Endodermal cell (in vitro differentiated cells): ENCODE measurements at regions not wholly inside any gene's neighbourhood (a gene's known extent, or its start where the extent isn't known, plus 50 kb on each side); places are given as distances from the start of the nearest gene placed in this dataset.

Experiments
- DNase-seq: peaks from one replicate; pipeline ENCODE4 v3.0.0-alpha.2; 2017
- H3K27ac ChIP-seq: 2 replicates; pipeline ENCODE4 v1.5.1; 2013; ENCODE audit warnings: mild to moderate bottlenecking, low read depth, low read length, moderate library complexity
- H3K27me3 ChIP-seq: 2 replicates; pipeline ENCODE4 v1.6.1; 2013; ENCODE audit warnings: mild to moderate bottlenecking, low read length, moderate library complexity; ENCODE audit not compliant: insufficient read depth, control insufficient read depth, poor library complexity, severe bottlenecking
- H3K36me3 ChIP-seq: 2 replicates; pipeline ENCODE4 v1.7.0; 2013; ENCODE audit warnings: mild to moderate bottlenecking, low read length, moderate library complexity; ENCODE audit not compliant: control insufficient read depth, insufficient read depth
- H3K4me1 ChIP-seq: one replicate; pipeline ENCODE4 v1.7.0; 2013; ENCODE audit warnings: low read length; ENCODE audit not compliant: control insufficient read depth, insufficient read depth
- H3K4me3 ChIP-seq: 2 replicates; pipeline ENCODE4 v1.5.1; 2013; ENCODE audit warnings: mild to moderate bottlenecking, low read length, moderate library complexity
- H3K9ac ChIP-seq: 2 replicates; pipeline ENCODE4 v1.6.1; 2013; ENCODE audit warnings: mild to moderate bottlenecking, low read length, moderate library complexity; ENCODE audit not compliant: poor library complexity, severe bottlenecking; ENCODE audit errors: extremely low read depth
- H3K9me3 ChIP-seq: 2 replicates; pipeline ENCODE4 v1.6.1; 2013; ENCODE audit warnings: mild to moderate bottlenecking, low read length, moderate library complexity; ENCODE audit not compliant: control insufficient read depth
- H3K27ac Mint-ChIP-seq: 2 replicates; pipeline ENCODE4 v1.8.0; 2020; ENCODE audit warnings: mixed read lengths
- H3K27me3 Mint-ChIP-seq: 2 replicates; pipeline ENCODE4 v1.8.0; 2021; ENCODE audit warnings: mild to moderate bottlenecking, mixed read lengths; ENCODE audit not compliant: insufficient read depth
- H3K36me3 Mint-ChIP-seq: 2 replicates; pipeline ENCODE4 v1.8.0; 2020; ENCODE audit warnings: low read depth, mixed read lengths
- H3K4me1 Mint-ChIP-seq: 2 replicates; pipeline ENCODE4 v1.8.0; 2020; ENCODE audit warnings: mixed read lengths
- H3K4me3 Mint-ChIP-seq: 2 replicates; pipeline ENCODE4 v1.8.0; 2020; ENCODE audit warnings: mild to moderate bottlenecking, moderate library complexity, mixed read lengths
- H3K9me3 Mint-ChIP-seq: 2 replicates; pipeline ENCODE4 v1.8.0; 2020; ENCODE audit warnings: mild to moderate bottlenecking, mixed read lengths
- CTCF ChIP-seq: fragments of 200-600 bp; sonication (generic); conservative IDR thresholded peaks from 2 replicates; pipeline ENCODE4 v1.5.0; 2021; ENCODE audit warnings: antibody characterized with exemption, mild to moderate bottlenecking
- WGBS, 2 experiments: methylation state at CpG; one replicate each; pipeline versions ENCODE4 v1.1.5 to v1.1.7; 2013; ENCODE audit warnings: missing lambda C conversion rate in 2 of 2, mixed read lengths in 1 of 2; ENCODE audit not compliant: insufficient coverage in 1 of 2, insufficient read length in 1 of 2; 5-methylcytosine and 5-hydroxymethylcytosine counted together

- whole genome bisulfite sequencing, 2 experiments = 91% methylated on average over 1 of the region's 1 CpG; no CpG with 5 or more reads in 1 of the 2 experiments
- H3K9me3 Mint-ChIP-seq = peaks cover 3% of the 10 kb centered on the region
These were observed 68.7 kb downstream of the MEPE start for GRCh38 chr4:87901422-87901992.

GRCh38 chr4:87904639-87905160 is 70.8 kb upstream of the SPP1 start:
- DNase-seq = no peak
- no peak overlapping the region for H3K9ac ChIP-seq
- Mint-ChIP-seq H3K27ac (no peak overlapping the region), H3K4me1 (peaks cover 23% of the 10 kb centered on the region), H3K4me3 (no peak overlapping the region), H3K27me3 (no peaks in the 10 kb centered on the region), H3K9me3 (peaks cover 3% of the 10 kb centered on the region), H3K36me3 (no peaks in the 10 kb centered on the region)
- no peak for TF ChIP-seq CTCF
- H3K27me3 ChIP-seq = no peaks in the 10 kb centered on the region
- H3K4me1 ChIP-seq = peaks cover 6% of the 10 kb centered on the region
- no peak overlapping the region for H3K4me3 ChIP-seq
- no peaks in the 10 kb centered on the region for H3K36me3 ChIP-seq
- H3K9me3 ChIP-seq = no peaks in the 10 kb centered on the region
- H3K27ac ChIP-seq = no peak overlapping the region
- 91 to 100% methylated on average over 5 to 6 of the region's 6 CpGs for WGBS, 2 experiments

More at GRCh38 chr4:87901422-87901992, 68.7 kb downstream of the MEPE start:
- no peak overlapping the region for H3K27ac Mint-ChIP-seq
- TF ChIP-seq CTCF = no peak
- no peaks in the 10 kb centered on the region for H3K9me3 ChIP-seq
- no peaks in the 10 kb centered on the region for H3K27me3 Mint-ChIP-seq
- H3K4me1 Mint-ChIP-seq = peaks cover 20% of the 10 kb centered on the region
- H3K27ac ChIP-seq = no peak overlapping the region
- H3K4me1 ChIP-seq = peaks cover 6% of the 10 kb centered on the region
- H3K9ac ChIP-seq = no peak overlapping the region
- no peak overlapping the region for H3K4me3 Mint-ChIP-seq
- H3K4me3 ChIP-seq = no peak overlapping the region
- no peaks in the 10 kb centered on the region for H3K36me3 Mint-ChIP-seq
- H3K27me3 ChIP-seq = no peaks in the 10 kb centered on the region
- no peaks in the 10 kb centered on the region for H3K36me3 ChIP-seq
- DNase-seq = no peak

- Histone ChIP-seq H3K4me3 (no peak overlapping the region), H3K36me3 (no peaks in the 10 kb centered on the region), H3K9ac (no peak overlapping the region), H3K27me3 (no peaks in the 10 kb centered on the region), H3K4me1 (peaks cover 13% of the 10 kb centered on the region), H3K27ac (no peak overlapping the region), H3K9me3 (no peaks in the 10 kb centered on the region)
- H3K27ac Mint-ChIP-seq = no peak overlapping the region
- H3K9me3 Mint-ChIP-seq = no peaks in the 10 kb centered on the region
- H3K4me3 Mint-ChIP-seq = no peak overlapping the region
- H3K4me1 Mint-ChIP-seq = peaks cover 53% of the 10 kb centered on the region
- H3K27me3 Mint-ChIP-seq = no peaks in the 10 kb centered on the region
- DNase-seq = no peak
- WGBS, 2 experiments = 86% methylated on average over 1 of the region's 1 CpG; no CpG with 5 or more reads in 1 of the 2 experiments
- no peak for TF ChIP-seq CTCF
- no peaks in the 10 kb centered on the region for H3K36me3 Mint-ChIP-seq
These were observed 67.2 kb upstream of the SPP1 start for GRCh38 chr4:87908336-87908735.
